ENCODE measurements at regions not wholly inside any gene's neighbourhood (a gene's known extent, or its start where the extent isn't known, plus 50 kb on each side); places are given as distances from the start of the nearest gene placed in this dataset.

- no peak for DNase-seq
Measured at GRCh38 chr20:40203032-40203431, 486.0 kb downstream of the MAFB start.

- DNase-seq = no peak
Measured at GRCh38 chr20:40197691-40198090, 491.3 kb downstream of the MAFB start.

- DNase-seq = no peak
Measured at GRCh38 chr20:40196846-40197436, 492.1 kb downstream of the MAFB start.

DNA sequence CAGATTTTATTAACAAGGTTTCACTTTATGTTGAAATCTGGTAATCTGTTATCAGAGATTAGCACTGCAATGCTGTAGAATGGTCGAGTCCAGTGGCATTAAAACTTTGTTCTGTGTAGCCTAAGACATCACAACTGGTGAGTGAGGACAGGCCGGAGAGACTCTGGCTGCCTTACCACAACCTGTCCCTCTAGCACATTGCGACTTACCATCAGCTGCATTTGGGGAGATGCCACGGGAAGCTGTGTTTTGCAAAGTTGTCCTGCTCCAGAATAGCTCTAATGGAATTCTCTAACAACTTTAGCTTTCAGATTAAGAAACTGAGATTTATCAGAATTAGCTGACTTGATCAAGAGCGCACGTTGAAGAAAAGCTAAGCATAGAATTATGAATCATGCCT, 493.3 kb downstream of the MAFB start:
- DNase-seq = no peak

DNA sequence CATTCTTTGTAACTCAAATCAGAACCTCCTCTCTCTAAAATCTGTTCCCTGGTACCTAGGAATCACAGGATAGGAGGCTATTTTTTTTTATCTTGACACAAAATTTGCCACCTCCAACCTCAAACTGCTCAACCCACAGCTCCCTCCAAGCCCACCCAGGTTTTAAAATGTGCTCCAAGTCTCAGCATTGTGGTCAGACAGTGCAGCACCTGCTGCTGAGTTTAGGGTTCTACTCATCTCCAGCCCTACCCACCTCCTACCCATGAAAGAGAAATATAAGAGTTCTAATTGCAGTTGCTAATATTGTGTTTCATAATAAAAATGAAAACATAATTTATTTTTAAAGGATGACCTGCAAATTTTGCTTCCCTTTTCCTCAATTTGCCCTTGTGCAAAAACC, 496.5 kb downstream of the MAFB start:
- DNase-seq = no peak

DNA sequence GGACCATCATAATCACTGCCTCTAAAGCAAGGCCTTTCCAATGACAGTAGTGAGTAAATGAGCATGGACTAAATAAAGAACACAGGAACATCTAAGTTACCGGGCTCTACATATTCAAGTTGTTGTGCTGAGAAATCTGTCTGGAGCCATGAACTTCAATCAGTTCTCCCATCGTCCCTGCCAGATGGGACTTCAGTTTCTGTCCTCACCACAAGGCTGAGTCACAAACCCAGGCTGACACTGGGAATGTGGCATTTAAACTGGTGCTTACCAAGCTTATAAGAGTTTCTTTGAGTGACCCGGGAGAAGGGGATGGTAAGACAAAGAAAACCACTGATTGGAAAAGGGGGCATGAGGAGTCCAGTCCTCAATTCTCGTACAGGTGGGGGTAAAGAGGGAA, 497.0 kb downstream of the MAFB start:
- DNase-seq = no peak

DNA sequence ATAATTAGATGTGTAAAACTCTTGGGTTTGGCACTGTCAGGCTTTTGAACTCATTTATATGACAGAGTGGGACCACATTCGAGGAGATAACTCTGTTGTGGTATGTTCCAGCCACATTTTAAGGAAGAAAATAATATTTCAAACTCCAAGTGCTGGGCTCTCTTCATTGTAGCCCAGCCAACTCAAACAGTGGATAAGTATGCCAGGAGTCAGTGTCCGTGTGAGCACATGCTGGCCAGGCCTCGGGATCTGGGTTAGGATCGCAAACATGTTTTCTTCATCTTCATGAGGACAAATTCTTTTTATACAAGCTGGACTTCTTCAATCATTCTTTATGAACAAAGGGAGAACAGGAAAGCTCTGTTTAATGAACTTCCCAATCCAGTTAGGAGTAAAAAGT, 497.5 kb downstream of the MAFB start:
- DNase-seq = no peak

DNA sequence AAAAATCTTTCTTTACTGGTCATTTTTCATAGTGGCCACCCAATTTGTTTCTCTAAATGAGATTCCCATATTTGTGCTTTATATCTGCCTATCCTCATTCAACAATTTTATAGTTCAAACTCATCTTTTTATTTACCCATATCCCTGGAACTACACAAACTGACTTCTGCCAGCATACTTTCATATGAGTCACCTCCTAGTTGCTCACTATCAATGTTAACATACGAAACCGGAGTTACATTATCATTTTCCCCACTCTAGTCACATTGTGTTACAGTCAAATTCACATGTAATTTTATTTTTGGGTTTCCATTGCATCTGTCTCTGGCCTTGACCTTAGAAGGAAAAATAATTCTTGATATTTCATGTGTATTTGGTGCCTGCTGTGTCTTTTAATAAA, 499.4 kb downstream of the MAFB start:
- no peak for DNase-seq

DNA sequence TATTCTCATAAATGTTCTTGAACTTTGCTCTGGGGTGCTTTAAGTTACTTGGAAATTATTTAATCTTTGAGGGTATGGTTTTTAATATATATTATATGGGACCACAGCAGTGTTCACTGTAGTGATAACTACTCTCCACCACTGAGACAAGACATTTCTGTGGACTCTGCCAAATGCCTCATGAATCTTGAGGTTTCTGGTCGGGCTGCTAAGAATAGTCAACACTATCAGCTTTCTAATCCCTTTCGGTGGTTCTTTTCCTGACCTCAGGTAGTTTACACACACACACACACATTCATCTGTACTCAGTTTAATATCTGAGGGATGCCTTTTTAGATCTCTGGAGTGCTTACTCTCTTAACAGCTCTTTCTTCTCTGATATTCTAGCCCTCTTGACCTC, 500.7 kb downstream of the MAFB start:
- no peak for DNase-seq

DNA sequence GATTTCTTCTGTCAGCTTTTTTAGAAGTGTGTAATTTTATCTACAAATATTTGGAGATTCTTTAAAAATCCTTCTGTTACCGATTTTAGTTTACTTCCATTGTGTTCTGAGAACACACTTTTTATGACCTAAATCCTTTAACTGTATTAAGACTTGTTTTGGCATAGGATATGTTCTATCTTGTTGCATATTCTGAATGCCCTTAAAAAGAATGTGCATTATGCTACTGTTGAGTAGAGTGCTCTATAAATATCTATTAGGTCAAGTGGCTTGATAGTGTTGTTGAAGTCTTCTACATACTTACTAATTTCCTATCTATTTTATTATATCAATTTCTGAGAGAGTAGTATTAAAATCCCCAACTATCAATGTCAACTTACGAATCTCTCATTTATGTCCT, 502.2 kb downstream of the MAFB start:
- no peak for DNase-seq

- no peak for DNase-seq
Measured at GRCh38 chr20:40181676-40182075, 507.4 kb downstream of the MAFB start.

DNA sequence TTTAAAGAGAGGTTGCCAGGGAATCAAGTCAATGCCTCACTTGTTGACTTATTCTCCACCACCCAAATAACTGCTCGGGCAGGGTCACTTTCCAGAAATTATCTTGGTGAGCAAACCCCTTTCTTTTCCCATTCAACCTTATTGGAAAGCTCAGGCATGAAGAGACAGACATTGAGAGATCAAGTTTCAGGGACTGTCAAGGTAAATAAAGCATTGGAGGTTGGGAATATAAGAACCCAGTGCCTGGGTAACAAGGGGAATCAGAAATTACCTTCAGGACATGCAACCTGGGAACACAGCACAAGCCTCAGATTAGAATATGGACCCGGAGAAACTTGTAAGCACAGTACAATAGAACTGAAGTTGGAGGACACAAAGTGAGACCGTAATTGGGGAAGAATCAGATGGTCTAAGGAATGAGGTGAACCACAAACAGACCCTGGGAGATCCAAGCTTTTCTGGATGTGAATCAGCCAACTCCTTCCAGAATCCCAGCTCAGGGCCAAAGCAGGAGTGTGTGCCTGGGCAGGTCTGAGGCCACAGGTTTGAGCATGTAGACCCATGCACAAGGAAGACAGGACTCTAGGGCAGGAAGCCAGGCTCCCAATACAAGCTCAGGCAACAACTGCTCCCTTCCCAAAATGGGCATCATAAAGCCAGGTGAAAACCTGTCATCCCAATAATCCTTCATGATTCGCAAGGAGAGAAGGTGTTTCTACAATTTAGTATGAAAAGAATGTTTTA, 512.8 kb downstream of the MAFB start:
- DNase-seq = no peak

DNA sequence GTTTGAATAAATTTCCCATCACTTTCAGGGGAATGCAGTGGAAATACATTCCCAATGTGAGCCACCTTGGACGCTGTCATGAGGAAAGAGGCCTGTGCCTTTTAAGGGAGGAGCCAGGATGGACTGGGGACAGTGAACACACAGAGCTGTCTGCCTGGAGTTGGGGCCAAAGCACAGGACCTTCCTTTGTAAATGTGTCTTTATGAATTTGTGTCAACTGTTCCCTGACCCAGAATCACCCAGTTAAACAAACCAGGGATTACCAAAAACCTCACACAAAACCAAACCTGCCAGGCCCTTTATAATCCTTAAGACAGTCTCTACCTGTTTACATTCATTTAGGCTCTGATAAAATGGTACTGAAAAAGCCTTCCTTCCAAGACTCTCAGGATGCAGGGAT, 513.7 kb downstream of the MAFB start:
- no peak for DNase-seq

DNA sequence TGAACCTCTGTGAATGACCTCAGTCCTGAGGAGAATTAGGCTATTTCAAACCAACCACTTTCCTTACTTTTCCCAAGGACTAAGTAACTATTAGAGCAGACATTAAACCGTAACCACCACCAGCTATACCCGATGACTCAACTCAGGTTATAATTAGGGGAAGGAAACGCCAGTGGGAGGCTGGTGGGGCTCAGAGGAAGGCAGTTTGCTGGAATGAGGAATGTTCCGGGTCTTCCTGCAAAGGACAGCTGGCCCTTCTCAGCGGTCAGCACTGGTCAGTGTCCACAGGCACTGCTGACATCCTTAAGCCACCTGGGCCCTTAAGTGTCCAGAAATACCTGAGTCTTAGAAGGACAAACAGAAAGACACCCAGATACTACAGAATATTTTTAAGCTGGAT, 515.2 kb downstream of the MAFB start:
- DNase-seq = no peak

GRCh38 chr20:40168981-40169620, 519.9 kb downstream of the MAFB start:
- DNase-seq = no peak

DNA sequence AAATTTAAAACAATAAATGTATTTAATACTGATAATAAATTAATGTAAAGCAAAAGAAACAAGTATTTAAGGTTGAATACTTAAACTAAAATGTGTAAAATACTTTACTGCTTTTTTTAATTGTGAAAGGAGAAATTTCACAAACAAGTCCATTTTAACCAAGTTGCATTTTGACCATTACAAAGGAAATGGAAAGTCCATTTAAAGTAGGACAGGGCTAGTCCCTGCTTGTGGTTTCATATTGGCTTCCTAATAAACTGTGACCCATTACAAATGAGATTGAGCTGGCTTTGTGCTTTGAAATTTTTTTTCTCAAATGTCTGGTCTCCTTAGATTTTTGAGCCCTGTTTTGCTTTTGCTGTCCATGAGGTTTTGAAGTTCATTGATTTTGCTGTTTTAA, 527.6 kb downstream of the MAFB start:
- no peak for DNase-seq

GRCh38 chr20:40160097-40160550, 528.9 kb downstream of the MAFB start:
- DNase-seq = peak; percentile 3

- DNase-seq = no peak
Measured at GRCh38 chr20:40159276-40159675, 529.8 kb downstream of the MAFB start.

GRCh38 chr20:40156600-40157317, 532.3 kb downstream of the MAFB start:
- no peak for DNase-seq

DNA sequence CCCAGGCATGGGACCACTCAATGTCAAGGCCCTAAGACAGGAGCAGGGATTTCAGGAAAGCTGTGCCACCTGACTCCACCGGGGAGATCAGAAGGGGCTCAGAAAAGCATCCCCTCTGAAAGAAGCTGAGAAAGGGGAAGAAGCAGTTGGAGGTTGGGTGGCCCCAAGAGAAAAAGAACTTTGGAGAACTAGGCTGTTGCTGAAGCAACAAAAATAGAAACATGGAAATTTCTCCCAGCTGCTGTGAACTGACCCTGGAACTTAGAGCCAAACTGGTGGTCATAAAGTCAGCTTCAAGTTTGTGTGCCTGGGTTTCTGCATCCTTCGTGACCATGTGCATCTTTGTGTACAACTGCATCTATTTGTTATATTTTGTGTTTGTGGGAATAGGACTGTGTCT, 534.5 kb downstream of the MAFB start:
- no peak for DNase-seq

GRCh38 chr20:40148886-40149285, 540.1 kb downstream of the MAFB start:
- DNase-seq = no peak

DNA sequence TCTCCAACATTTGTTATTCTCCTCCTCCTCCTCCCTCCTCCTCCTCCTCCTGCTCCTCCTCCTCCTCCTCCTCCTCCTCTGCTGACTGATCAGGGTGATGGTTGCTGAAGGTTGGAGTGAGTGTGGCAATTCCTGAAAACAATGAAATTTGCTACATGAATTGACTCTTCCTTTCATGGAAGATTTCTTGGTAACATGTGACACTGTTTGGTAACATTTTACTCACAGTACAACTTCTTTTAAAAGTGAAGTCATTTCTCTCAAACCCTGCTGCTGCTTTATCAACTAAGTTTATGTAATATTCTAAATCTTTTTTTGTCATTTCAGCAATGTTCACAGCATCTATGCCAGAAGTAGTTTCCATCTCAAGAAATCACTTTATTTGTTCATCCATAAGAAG, 543.0 kb downstream of the MAFB start:
- DNase-seq = no peak

DNA sequence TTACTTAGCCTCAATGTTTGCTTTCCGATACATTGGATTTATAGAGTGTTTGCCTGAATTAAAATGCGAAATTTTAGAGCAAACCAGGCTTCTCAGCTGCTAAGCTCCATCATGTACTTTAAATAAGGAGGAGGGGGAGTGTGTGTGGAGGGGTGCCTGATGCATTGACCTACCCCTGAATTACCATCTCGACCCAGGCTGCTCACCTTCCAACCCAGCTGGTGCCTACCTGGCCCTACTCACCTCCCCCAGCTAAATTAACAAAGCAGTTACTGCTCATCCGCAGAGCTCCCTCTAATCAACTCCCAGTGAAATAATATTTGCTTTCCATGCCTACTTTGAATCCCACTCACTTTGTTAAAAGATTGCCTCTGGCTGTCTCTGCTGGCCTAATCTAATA, 544.5 kb downstream of the MAFB start:
- DNase-seq = no peak

- DNase-seq = no peak
Measured at GRCh38 chr20:40134176-40134575, 554.9 kb downstream of the MAFB start.

All from NCI-H1105 (cell line).